Tibial artery (tissue), 4 donors: ENCODE measurements at regions not wholly inside any gene's neighbourhood (a gene's known extent, or its start where the extent isn't known, plus 50 kb on each side); places are given as distances from the start of the nearest gene placed in this dataset.

Source experiments
- DNase-seq, 2 donors: peaks; one replicate each; pipeline ENCODE4 v3.0.0-alpha.2; 2019
- H3K27ac ChIP-seq, 2 donors: fragments of 200-600 bp; sonication (generic) in 1 of 2; 1 replicate in 1 of 2; 2 replicates in 1 of 2; pipeline ENCODE4 v1.5.1; 2018 to 2019; ENCODE audit warnings: mild to moderate bottlenecking in 1 of 2
- H3K27me3 ChIP-seq, 2 donors: fragments of 200-600 bp; sonication (generic) in 1 of 2; one replicate each; pipeline versions ENCODE4 v1.5.1 to v1.6.0; 2016 to 2019
- H3K36me3 ChIP-seq, 3 donors: fragments of 200-600 bp; sonication (generic) in 2 of 3; one replicate each; pipeline ENCODE4 v1.5.1; 2016 to 2019; ENCODE audit warnings: mild to moderate bottlenecking in 2 of 3
- H3K4me1 ChIP-seq, 4 donors: fragments of 200-600 bp; sonication (generic) in 2 of 4; 1 replicate in 3 of 4; 2 replicates in 1 of 4; pipeline ENCODE4 v1.5.1; 2016 to 2019
- H3K4me3 ChIP-seq, 2 donors: fragments of 200-600 bp; sonication (generic) in 1 of 2; 1 replicate in 1 of 2; 2 replicates in 1 of 2; pipeline ENCODE4 v1.5.1; 2018 to 2019; ENCODE audit warnings: mild to moderate bottlenecking in 2 of 2
- H3K9me3 ChIP-seq, 3 donors: fragments of 200-600 bp; sonication (generic) in 1 of 3; one replicate each; pipeline ENCODE4 v1.5.1; 2016 to 2019
- CTCF ChIP-seq, 2 experiments: fragments of 200-600 bp in 1 of 2; fragments of 450-650 bp in 1 of 2; IDR thresholded peaks; one replicate each; pipeline ENCODE4 v1.5.1; 2017 to 2019; ENCODE audit warnings: antibody characterized with exemption in 2 of 2, mild to moderate bottlenecking in 1 of 2, moderate library complexity in 1 of 2
- intact Hi-C: fragments of 100-400 bp; cut with DNase I; formaldehyde crosslinking; loops from one replicate; pipeline ENCODE4 v1.15.0; 2023; ENCODE audit warnings: low total_unique reads

- Histone ChIP-seq H3K4me3 (peak overlapping the region; percentile 44 to 56), H3K4me1 (peaks cover 0 to 31% (median 22%) of the 10 kb centered on the region in 4 donors), H3K36me3 (no peaks in the 10 kb centered on the region), H3K9me3 (no peaks in the 10 kb centered on the region), H3K27ac (no peak overlapping the region), H3K27me3 (peaks cover 0 to 51% of the 10 kb centered on the region in 2 donors)
- no peak for TF ChIP-seq CTCF (IDR thresholded peaks at IDR 0.05)
- intact Hi-C loops = no loop called here
- DNase-seq = no peak
Observed at GRCh38 chr13:107866941-107867623, 348.3 kb downstream of the LIG4 start.

- Histone ChIP-seq H3K4me1 (peaks cover 0 to 31% (median 22%) of the 10 kb centered on the region in 4 donors), H3K36me3 (no peaks in the 10 kb centered on the region), H3K4me3 (peak overlapping the region; percentile 44 to 56), H3K27ac (no peak overlapping the region), H3K9me3 (no peaks in the 10 kb centered on the region), H3K27me3 (peaks cover 0 to 50% of the 10 kb centered on the region in 2 donors)
- no peak for TF ChIP-seq CTCF (IDR thresholded peaks at IDR 0.05)
- no peak for DNase-seq
- intact Hi-C loops = no loop called here
Observed at GRCh38 chr13:107866032-107866940, 349.1 kb downstream of the LIG4 start.

- H3K27me3 ChIP-seq = peaks cover 0 to 47% of the 10 kb centered on the region in 2 donors
- no peaks in the 10 kb centered on the region for H3K9me3 ChIP-seq
- intact Hi-C loops = no loop called here
- H3K4me1 ChIP-seq = peaks cover 0 to 31% (median 22%) of the 10 kb centered on the region in 4 donors
- H3K4me3 ChIP-seq = peak overlapping the region; percentile 44 to 56
- H3K36me3 ChIP-seq = no peaks in the 10 kb centered on the region
- no peak for TF ChIP-seq CTCF (IDR thresholded peaks at IDR 0.05)
- no peak overlapping the region for H3K27ac ChIP-seq
- DNase-seq = no peak
Observed at GRCh38 chr13:107865643-107866031, 349.7 kb downstream of the LIG4 start.

- Histone ChIP-seq H3K27me3 (peaks cover 0 to 43% of the 10 kb centered on the region in 2 donors), H3K9me3 (no peaks in the 10 kb centered on the region), H3K27ac (no peak overlapping the region), H3K4me3 (no peak overlapping the region), H3K36me3 (no peaks in the 10 kb centered on the region), H3K4me1 (peaks cover 0 to 31% (median 22%) of the 10 kb centered on the region in 4 donors)
- no peak for TF ChIP-seq CTCF (IDR thresholded peaks at IDR 0.05)
- intact Hi-C loops = no loop called here
- DNase-seq = no peak
Observed at GRCh38 chr13:107865318-107865575, 350.1 kb downstream of the LIG4 start.

- Histone ChIP-seq H3K4me3 (no peak overlapping the region), H3K4me1 (peaks cover 0 to 31% (median 22%) of the 10 kb centered on the region in 4 donors), H3K9me3 (no peaks in the 10 kb centered on the region), H3K36me3 (no peaks in the 10 kb centered on the region), H3K27ac (no peak overlapping the region), H3K27me3 (peaks cover 0 to 38% of the 10 kb centered on the region in 2 donors)
- no peak for TF ChIP-seq CTCF (IDR thresholded peaks at IDR 0.05)
- intact Hi-C loops = no loop called here
- no peak for DNase-seq
Observed at GRCh38 chr13:107864543-107865317, 350.6 kb downstream of the LIG4 start.
